Astrocyte of the cerebellum (primary cell): ENCODE measurements at regions not wholly inside any gene's neighbourhood (a gene's known extent, or its start where the extent isn't known, plus 50 kb on each side); places are given as distances from the start of the nearest gene placed in this dataset.

Experiments
- DNase-seq: peaks from one replicate; pipeline ENCODE4 v3.0.0-alpha.2; 2011; ENCODE audit warnings: low read depth
- H3K4me3 ChIP-seq: 2 replicates; pipeline ENCODE4 v1.5.1; 2011; ENCODE audit warnings: mild to moderate bottlenecking, low read depth, low read length, moderate library complexity
- in situ Hi-C: cut with HindIII; loops from 2 replicates; pipeline ENCODE4 v1.10.0; 2017; ENCODE audit warnings: low sequenced_read_pairs
- TF ChIP-seq, protein P1 (sequence below): IDR thresholded peaks from 2 replicates; pipeline ENCODE4 v1.5.1; 2012; ENCODE audit warnings: low read length, low read depth, moderate library complexity, mild to moderate bottlenecking; ENCODE audit errors: missing control alignments

DNA sequence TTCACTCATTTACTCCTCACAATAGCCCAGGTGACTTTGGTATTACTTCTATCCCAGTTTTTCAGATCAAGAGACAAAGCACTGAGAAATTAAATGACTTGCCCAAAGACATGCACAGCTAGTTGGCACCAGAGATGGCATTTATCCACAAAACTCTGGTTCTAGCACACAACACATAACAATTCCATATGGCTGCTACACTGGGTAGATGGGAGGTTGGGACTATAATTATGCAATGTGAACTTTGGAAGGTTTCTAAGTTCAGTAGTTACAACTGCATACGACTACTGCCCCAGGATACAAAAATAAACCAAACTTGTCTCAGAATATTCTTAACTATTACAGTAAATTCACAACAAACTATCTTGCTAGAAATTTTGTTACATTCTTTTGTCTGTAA lies 54.2 kb upstream of the MLIP start:
- no peak overlapping the region for H3K4me3 ChIP-seq
- no peak for DNase-seq
- TF ChIP-seq, protein P1, sequence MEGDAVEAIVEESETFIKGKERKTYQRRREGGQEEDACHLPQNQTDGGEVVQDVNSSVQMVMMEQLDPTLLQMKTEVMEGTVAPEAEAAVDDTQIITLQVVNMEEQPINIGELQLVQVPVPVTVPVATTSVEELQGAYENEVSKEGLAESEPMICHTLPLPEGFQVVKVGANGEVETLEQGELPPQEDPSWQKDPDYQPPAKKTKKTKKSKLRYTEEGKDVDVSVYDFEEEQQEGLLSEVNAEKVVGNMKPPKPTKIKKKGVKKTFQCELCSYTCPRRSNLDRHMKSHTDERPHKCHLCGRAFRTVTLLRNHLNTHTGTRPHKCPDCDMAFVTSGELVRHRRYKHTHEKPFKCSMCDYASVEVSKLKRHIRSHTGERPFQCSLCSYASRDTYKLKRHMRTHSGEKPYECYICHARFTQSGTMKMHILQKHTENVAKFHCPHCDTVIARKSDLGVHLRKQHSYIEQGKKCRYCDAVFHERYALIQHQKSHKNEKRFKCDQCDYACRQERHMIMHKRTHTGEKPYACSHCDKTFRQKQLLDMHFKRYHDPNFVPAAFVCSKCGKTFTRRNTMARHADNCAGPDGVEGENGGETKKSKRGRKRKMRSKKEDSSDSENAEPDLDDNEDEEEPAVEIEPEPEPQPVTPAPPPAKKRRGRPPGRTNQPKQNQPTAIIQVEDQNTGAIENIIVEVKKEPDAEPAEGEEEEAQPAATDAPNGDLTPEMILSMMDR = no peak
- in situ Hi-C loops = no loop called here

DNA sequence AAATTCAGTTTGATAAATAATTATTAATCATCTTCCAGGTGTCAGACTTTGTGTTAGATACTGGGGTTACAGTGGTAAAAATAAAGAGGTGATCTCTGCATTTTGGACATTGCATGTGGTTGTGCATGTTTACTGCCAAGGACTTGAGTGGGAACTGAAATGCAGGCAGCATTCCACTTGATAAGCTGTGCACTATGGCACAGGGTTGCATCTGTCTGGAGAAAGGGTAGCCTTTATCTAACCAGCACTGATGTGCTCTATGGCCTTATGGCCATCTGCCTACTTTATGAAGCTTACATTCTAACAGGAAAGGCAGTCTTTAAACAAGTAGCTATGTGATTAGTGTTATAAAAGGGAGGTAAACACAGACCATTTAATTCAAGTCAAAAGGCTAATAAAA lies 53.0 kb upstream of the MLIP start:
- H3K4me3 ChIP-seq = no peak overlapping the region
- in situ Hi-C loops = no loop called here
- no peak for DNase-seq
- TF ChIP-seq, protein P1 = no peak

DNA sequence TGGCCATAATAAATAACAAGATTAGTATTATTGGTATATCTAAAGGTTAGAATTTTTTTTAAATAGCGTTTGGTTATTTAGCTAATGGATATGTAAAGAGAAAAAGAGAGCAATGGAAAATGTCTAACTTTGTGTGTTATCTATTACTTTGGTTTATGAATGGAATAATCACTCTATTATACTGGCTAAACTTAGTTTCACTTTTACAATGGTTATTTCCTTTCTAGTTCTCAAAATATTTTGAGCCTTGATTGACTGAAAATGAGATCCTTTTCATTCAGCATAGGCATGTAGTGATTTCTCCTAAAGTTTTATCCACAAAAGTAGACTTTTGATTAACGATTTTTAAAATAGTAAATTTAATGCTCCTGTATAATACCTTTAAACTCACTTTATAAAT lies 51.6 kb upstream of the MLIP start:
- DNase-seq = no peak
- H3K4me3 ChIP-seq = no peak overlapping the region
- TF ChIP-seq, protein P1 = no peak
- in situ Hi-C loops = no loop called here

GRCh38 chr6:54060286-54060685 lies 51.0 kb upstream of the MLIP start:
- TF ChIP-seq, protein P1 = no peak
- in situ Hi-C loops = no loop called here
- no peak overlapping the region for H3K4me3 ChIP-seq
- no peak for DNase-seq
